GM20000 (cell line): ENCODE measurements at regions not wholly inside any gene's neighbourhood (a gene's known extent, or its start where the extent isn't known, plus 50 kb on each side); places are given as distances from the start of the nearest gene placed in this dataset.

ENCODE experiments used
- DNase-seq: peaks from one replicate; pipeline ENCODE4 v3.0.0; 2012; ENCODE audit warnings: low spot score
- TF ChIP-seq, protein P1 (sequence below): IDR thresholded peaks from 2 replicates; pipeline ENCODE4 v1.5.1; 2012; ENCODE audit warnings: mild to moderate bottlenecking, control low read depth; ENCODE audit errors: extremely low read depth, missing control alignments

DNA sequence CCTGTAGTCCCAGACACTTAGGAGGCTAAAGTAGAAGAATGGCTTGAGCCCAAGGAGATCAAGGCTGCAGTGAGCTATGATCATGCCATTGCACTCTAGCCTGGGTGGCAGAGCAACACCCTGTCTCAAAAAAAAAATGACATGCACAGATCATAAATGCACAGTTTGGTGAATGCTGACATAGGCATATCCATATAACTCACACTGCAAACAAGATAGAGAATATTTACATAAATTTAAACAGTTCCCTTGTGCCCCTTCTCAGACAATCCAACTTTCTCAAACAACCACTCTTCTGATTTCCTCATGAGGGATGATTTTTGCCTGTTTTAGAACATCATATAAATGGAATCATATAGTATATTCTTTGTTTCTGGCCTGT lies 88.7 kb upstream of the CAST start:
- TF ChIP-seq, protein P1, sequence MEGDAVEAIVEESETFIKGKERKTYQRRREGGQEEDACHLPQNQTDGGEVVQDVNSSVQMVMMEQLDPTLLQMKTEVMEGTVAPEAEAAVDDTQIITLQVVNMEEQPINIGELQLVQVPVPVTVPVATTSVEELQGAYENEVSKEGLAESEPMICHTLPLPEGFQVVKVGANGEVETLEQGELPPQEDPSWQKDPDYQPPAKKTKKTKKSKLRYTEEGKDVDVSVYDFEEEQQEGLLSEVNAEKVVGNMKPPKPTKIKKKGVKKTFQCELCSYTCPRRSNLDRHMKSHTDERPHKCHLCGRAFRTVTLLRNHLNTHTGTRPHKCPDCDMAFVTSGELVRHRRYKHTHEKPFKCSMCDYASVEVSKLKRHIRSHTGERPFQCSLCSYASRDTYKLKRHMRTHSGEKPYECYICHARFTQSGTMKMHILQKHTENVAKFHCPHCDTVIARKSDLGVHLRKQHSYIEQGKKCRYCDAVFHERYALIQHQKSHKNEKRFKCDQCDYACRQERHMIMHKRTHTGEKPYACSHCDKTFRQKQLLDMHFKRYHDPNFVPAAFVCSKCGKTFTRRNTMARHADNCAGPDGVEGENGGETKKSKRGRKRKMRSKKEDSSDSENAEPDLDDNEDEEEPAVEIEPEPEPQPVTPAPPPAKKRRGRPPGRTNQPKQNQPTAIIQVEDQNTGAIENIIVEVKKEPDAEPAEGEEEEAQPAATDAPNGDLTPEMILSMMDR, result no peak

DNA sequence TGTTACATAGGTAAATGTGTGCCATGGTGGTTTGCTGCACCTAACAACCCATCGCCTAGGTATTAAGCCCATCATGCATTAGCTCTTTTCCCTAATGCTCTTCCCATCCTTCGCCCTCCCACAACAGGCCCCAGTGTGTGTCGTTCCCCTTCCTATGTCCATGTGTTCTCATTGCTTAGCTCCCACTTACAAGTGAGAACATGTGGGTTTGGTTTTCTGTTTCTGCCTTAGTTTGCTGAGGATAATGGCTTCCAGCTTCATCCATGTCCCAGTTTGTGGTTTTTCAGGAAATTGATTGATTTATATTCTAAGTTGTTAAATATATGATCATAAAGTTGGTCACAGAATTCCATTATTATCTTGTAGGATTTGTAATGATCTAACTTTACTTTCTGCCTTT lies 85.3 kb upstream of the CAST start:
- TF ChIP-seq, protein P1, result no peak
- no peak for DNase-seq

More for the DNA sequence above, 88.7 kb upstream of the CAST start:
- DNase-seq, result no peak

DNA sequence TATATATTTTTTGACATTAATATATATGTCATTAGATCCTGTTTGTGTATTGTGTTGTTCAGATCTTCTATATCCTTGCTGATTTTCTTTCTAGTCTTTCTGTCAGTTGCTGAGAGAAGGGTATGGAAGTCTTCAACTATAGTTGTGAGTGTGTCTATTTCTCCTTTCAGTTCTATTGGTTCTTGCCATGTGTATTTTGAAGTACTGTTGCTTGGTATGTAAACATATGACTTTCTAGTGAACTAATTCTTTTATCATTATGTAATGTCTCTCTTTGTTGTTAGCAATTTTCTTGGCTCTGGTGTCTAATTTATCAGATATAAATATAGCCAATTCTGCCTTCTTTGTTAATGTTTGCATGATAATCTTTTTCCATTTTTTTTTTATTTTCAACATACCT lies 84.3 kb upstream of the CAST start:
- no peak for DNase-seq
- TF ChIP-seq, protein P1, result no peak

DNA sequence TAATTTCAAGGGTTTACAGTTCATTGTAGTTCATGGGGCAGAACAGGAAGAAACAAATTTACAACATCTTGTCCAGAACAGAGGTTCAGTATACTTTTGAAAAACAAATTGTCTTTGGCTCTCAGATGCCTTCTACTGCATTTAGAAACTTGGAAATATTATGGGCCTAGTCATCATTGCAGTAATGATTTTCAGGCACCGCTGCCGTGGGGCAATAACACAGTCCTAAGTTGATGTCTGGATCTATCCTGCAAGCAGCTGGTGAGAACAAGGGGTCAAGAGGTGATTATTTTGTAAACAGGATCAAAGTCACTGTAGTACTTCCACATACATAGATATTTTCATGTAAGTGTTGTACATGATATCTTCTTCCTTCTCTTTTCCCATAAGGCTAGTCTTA lies 82.5 kb upstream of the CAST start:
- DNase-seq, result no peak
- TF ChIP-seq, protein P1, result no peak

DNA sequence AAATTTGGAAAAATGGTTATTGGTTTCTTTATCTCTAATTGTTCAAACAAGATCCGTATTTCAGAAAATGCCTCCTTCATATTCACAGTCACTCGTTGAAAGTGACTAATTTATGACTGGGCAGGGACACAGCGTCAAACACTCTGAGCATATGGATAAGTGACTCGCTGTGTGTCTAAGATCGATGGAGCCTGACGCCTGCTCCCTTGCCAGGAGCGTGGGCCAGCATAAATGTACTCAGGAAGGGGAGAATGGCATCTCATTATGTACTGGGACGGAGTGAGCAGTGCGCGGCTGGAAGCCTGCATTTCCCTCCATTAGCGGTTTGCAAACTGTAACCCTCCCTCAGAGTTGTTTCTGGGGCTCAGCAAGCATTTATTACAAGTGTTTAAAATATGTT lies 79.8 kb upstream of the CAST start:
- TF ChIP-seq, protein P1, result no peak
- DNase-seq, result no peak

DNA sequence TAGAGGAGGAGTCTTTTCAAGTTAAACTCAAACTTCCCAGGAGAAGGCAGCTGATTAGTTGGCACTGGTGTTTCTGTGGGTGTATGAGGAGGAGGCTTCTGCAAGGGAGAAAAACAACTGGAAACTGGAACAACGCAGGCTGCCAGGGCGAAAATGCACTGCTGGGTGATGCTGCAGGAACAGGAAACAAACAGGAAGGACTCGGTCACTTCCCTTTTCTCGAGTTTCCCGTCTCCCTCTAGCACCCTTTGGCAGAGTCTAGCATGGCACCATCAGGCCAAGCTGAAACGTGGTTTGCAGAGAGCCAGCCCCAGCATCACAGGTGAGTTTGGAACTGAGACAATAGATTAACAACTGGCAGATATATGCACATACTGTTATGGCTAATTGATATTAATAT lies 77.5 kb upstream of the CAST start:
- DNase-seq, result no peak
- TF ChIP-seq, protein P1, result no peak

DNA sequence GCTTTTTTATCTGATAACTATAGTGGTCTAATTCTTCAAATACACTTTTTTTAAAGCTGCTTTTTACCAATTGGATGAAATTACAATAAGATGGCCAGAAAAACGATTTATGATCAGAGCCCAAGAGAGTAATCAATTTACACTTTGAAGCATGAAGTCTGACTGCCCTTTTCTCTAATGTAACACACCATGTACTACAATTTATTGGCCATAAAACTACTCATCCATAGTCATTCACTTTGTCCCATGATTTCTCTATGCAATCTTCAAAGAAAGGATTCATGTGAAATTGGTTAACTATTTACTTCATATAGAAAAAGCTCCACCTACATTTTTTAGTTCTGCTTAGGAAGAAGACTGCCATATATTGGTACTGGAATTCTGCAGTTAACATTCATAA lies 73.6 kb upstream of the CAST start:
- TF ChIP-seq, protein P1, result no peak
- no peak for DNase-seq
